ENCODE measurements at regions not wholly inside any gene's neighbourhood (a gene's known extent, or its start where the extent isn't known, plus 50 kb on each side); places are given as distances from the start of the nearest gene placed in this dataset.
A peak's percentile ranks its signal among the peaks of the same experiment; 100 is the strongest.

DNA sequence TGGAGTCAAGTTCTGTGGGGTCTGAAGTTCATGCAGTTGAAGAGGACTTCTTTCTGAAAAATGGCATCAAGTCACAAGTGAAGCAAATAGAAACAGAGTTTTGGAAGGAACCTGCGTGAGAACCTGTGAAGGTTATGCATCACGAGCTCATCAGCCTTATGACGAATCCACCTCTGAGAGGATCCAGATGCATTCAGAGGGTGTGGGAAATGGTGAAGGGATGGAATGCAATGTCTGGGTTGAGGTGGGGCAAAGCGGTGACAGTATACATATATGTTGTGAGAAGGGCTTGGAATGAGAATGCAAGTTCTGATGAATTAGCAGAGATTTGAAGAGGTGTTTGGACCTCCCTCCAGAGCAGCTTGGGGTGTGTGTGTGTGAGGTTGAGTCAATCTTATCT is 382.1 kb upstream of the TBL1XR1 start:
- DNase-seq = no peak

DNA sequence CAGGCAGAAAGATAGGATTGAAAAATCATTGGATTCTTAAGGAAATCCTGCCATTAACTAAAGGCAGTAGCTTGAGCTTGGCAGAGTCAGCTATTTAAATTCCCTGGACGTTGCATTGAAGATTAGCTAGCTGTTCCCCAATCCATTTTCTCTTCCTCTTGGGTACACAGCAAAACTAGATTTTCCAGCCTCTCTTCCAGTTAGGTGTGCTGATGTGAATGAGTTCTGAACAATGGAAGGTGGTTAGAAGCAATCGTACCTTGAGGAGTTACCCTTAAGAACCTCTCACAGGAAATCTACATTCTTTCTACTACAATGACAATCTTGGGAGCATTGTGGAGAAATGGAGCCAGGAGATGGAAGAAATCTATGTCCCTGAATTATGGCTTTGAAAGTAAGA is 383.2 kb upstream of the TBL1XR1 start:
- DNase-seq = no peak

DNA sequence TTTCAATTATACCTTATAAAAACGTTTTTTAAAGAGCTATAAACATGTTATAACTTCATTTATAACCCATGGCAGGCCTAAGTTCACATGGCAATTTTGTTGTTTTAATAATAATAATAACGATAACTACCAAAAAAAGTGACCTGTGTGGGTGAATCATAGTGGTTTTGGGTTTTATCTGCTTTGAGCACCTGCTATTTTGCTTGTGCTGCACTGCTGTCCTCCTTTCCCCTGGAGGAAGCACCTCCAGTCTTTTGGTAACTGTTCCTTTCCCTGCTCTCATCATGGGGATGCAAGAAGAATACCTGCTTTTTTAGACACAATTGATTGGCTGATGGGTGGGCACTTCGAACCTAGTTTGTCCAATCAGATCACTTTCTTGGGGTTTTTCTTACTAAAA is 388.0 kb upstream of the TBL1XR1 start:
- no peak for DNase-seq

DNA sequence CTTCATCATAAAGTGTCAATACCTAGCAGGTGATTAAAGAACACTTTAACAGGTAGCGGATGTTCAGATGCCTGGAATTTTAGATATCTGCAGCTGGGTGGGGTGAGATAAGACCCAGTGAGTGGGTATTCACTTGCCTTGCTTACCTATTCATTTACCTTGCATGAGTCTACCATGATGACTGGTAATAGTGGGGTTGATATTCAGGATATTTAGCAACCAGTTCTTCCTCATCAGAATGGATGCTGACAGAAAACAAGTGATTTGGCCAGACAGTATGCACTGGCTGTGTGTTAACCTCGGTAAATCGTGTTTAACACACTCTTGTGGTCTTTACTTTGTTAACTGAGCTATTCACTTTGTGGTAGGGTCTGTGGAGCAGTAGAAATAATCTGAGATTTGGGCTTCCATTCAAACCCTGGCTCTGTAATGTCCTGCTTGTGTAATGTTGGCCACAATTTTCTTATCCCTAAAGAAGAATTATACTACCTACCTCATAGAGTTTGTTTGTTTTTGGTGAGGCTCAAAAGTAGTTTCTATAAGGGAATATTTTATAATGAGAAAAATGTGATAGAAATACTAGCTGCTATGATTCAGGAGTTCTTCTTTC is 391.9 kb upstream of the TBL1XR1 start:
- no peak for DNase-seq

DNA sequence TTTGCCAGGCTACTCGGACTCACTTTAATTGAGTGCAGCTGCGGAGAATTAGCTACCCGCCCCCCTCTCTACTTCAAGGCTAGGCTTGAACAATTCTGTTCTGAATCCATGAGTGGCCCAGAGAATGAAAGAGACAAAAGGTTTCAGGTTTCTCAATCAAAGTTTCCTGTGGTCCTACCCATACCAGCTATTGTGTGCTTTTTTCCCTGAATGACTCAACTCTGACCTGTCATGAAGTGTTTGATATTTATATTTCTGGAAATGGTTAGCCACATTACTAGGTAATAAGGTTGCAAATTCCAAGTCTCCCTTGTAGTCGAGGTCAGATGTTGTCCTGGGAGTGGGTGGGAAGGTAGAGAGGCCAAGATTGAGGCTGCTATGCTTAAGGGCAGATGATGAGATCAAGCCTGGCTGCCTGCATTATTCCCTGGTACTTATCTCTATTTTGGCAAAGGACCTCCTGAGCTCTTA is 392.7 kb upstream of the TBL1XR1 start:
- DNase-seq = peak; percentile 99

DNA sequence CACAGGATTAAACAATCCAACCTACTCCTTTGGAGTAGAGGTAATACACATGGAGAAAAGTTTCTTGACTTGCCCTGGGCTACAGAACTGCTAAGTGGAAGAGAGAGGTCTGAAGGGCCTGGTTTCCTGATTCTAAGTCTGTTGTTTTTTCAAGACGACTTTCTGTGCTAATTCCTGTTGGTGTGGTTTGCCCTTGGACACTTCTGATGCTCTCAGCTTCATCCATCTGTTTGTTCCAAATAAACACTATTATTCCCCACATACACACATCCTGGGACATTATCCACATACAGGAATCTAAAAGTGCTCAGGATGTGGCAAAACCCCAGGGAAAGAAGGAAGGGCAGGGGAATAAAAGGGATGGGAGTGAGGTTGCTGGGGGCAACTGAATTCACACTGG is 393.5 kb upstream of the TBL1XR1 start:
- DNase-seq = no peak

DNA sequence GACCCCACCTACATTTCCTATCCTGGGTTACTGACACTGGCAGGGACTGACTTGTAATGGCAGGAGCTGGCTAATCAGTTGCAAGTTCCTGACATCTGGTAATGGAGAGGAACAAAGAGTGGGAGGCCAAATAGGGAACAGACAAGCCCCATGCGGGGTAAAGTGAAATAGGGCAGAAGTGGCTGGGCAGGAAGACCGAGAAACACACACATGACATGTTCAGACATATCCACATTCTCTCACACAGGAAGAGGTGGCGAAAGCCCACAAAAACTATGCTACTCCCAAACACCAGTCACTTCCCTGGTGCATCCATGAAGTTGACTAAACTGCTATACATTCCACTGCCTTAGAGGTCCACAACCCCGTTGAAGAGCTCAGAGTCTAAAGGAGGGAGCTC is 394.1 kb upstream of the TBL1XR1 start:
- no peak for DNase-seq

DNA sequence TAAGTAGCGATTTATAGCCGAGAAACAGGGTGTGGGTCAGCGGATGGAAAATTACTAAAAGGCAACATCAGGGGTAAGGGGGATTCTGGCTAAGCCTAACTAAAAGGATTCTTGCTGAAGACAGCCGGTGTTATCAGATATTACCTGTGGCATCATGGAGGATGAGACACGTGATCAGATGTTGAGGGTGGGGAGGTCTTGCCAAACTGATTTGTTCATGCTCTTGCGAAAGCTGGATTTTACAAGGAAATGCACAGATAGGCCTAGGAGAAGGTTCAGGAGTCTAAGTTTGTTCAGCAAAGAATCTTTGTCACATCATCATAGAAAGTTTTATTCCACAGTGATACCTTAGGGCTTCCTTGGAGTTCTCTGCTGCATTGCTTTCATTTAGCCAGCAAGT is 396.8 kb upstream of the TBL1XR1 start:
- no peak for DNase-seq

DNA sequence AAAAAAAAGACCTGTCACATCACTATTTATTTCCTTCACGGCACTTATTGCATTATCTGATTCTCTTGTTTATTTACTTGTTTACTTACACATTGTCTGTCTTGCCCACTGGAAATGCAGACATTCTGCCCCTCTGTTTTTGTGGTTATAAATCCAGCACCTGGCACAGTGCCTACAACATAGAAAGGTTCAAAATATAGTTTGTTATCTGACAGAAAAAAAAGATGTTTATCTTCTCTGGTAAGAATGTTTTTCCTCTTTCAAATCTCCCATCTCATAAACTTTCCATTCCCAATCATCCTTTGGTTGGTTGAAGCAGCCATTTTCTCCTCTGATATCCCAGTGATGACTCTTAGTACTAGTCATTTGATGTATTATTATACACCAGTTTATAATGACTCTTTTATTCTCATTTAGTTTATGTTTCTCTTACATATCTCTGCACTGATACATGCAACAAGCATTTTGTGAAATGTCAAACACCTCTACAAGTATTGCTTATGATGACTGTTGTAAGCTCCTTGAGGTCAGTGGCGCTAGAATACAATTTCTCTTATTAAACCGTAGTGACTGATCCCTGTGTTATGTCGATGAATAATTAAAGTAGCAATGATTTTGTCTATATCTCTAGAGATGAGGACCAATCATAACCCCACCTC is 398.4 kb upstream of the TBL1XR1 start:
- DNase-seq = no peak

DNA sequence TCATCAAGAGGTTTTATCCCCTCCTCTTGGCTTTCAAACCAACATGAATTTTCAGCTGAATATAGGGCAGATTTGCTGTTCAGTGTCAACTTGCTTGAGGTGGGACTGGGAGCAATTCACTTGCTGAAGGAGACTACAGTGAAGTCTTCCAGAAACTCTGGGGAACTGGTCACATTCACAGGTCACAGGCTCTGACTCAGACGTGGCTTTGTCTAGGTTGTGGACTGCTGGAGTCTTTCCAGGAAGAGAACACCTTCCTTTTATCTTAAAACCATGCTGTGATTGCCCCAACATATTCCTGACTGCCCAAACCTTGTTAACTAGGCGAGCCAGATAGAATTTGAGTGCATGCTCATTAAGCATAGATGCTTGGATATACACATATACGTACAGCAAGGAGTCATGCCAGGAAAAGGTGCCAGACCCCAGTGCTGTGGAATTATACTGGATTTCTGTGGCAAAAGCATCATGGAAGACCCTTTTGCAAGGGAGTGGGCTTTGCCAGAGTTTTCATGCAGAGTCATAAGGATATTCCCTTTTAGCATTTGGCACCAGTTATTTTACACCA is 399.1 kb upstream of the TBL1XR1 start:
- DNase-seq = peak; percentile 64

DNA sequence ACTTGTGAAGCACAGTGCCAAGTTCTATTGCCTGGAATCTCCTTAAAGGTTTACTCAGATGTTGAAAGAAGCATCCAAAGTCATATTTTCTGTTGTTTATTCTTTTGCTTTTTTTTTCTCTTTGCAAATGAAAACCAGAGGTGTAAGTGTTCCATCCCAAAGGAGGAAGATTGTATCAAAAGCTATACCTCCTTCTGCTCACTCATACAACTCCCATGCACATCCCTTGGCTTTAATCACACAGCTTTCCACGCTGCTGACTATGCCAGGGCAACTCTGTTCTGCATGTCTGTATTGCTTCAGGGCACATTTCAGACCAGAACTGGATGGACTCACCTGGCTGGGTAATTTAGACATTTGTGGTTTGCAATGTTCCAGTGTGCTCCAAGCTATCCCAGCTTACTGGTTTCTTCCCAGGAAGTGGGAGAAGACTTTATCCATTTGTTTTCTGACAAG is 399.6 kb upstream of the TBL1XR1 start:
- peak; percentile 62 for DNase-seq

DNA sequence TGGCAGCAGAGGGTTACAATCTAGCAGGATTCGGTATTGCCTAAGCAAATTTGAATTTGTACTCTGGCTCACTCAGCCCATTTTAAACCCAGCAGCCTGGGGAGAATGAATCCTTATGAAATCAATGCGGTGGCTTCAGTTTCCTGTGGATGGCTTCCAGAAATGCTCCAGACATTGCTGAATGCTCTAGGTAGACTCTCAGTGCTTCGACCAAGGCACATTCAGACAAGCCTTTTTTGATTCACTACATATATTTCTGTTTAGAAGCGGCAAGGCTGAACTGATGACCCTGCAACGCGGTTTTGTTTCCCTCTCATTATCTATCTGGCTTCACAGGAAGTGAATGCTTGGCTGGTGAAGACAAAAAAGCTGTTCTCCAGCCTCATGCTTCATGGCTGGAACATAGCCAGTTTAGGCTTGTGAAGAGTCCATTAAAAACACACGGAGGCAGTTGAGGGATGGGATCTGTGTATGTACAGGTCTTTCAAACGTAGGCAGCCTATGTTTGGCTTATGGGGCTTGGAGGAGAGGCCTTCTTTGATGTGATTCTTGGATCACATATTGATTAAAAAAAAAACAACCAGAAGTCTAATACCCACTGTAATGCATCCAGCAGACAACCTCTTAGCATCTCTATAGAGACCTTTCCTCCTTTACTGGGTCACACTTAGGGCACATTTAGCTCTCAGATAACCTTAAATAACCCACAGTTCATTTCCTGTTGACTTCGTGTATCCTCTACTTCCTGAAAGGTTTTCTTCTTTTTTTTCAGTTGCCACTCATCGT is 400.2 kb upstream of the TBL1XR1 start:
- DNase-seq = peak; percentile 84

DNA sequence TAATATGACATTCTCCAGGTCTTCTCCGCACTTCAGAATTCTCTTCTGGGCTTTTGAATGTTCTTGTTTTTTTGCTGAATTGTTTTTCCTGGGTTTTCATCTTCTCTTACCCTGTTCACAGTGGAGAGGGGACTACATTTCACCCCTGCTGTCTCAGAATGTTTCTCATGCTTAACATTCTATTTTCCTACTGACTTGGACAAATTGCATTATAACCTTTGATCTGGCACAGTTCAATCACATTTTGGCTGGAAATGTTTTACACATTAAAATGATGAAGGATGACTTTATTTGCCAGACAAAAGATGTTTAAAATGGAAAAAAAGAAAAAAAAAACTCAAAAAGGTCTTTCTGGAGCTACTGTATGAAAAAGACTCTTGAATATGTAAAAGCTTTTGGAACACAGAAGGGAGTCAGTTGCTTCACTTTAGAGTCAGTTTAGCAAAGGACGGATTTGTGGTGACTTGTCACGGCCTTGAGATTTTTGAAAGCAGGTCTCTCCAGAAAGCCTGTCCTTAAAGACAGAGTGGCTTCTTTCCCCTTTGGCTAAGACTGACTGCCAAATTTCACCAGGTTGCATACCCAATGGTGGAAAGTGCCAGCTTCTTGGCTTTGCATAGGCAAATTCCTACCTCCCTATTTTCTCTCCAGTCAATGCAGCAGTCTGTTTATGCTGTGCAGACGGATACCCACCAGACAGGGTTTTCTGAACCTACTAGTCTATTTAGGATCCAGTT is 401.0 kb upstream of the TBL1XR1 start:
- DNase-seq = peak; percentile 44

DNA sequence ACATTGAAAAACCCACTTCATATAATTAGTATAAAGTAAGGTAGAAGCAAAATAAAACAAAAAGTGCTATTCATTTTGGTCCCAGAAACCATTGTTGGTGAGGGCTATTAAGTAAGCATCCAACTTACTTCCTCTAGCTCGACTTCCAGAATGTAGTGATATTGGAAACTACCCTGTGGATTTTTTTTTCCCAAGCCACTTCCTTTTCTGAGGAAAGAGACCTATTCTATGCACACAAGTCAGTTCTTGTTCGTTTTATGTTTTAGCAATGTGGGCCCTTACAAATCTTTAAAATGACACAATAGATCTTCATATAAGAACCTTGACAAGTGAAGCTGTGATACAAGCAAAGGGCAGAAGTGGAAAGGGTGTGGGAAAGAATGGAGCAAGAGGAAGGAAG is 402.0 kb upstream of the TBL1XR1 start:
- DNase-seq = no peak

DNA sequence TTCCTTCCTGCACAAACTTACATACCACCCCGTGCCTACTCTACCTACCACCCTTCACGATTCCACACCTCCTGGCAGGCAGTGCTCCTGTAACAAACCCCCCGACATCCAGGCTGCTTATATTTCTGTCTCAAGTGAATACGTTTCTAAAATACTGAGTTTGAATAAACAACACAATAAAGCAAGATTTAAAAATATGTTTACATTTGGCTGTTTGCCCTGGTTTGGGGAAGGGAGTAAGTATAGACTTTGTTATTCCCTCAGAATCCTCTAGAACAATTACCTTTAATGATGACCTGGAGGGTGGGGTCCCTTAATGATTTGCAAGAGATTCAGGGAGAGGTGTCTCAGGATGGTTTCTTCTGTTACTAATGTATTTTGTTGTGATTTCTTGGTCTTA is 402.6 kb upstream of the TBL1XR1 start:
- no peak for DNase-seq

DNA sequence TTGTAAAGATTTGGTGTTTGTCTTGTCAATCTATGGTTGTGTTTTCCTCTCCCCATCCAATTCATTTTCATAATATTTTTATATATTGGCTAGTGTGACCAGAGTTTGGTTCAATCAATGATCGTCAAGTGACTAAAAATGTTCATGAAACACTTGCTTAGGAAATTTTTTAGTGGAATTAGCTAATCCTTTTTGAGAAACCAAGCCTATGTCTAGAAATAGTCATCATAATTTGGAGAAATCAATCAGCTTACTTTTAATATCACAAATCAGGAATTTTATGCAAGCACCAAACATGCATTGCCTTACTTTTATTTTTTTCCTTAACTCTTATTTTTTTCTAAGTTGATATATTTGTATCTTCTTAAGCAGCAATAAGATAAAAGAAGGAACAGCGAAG is 403.1 kb upstream of the TBL1XR1 start:
- no peak for DNase-seq

DNA sequence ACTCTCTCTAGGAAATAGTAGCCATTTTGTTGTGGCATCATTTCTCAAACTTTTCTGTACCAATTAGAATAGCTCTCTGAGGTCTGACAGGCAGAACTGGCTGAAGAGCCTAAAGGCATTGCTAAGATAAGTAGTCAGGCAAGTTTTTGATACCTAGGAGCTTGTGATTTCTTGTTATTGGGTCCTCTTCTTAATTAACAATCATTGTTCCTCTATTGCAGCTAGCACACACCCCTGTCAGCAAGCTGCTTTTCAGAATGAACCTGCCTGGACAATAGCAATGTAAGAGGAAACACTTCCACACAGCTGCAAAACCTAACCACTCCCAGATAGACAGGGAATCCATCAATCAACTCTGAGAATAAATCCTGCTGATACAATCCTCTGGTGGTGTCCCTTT is 403.9 kb upstream of the TBL1XR1 start:
- DNase-seq = no peak

DNA sequence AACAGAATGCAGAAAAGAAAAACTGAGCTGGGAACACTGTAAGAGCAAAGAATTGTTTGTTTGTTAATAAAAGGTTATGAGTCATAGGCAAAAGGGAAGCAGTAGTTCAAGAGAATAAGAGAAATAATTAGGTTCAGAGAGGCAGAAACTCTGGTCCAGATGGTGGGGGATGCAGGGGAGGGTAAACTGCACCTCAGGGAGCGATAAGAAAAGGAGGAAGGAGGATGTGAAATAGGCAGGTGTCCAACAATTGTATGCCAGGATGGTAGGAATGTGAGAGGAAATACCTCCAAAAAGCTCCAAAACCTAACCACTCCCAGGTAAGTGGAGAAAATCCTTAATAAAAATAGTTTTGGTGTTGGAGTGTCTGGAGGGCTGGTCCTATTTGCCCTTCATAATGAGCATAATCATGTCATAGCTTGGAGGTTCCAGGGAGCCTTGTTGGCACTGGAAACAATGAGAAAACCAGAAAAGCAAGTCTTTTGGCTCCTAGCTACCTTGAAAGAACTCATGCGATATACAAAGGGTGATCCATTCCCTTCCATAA is 405.4 kb upstream of the TBL1XR1 start:
- peak; percentile 15 for DNase-seq

DNA sequence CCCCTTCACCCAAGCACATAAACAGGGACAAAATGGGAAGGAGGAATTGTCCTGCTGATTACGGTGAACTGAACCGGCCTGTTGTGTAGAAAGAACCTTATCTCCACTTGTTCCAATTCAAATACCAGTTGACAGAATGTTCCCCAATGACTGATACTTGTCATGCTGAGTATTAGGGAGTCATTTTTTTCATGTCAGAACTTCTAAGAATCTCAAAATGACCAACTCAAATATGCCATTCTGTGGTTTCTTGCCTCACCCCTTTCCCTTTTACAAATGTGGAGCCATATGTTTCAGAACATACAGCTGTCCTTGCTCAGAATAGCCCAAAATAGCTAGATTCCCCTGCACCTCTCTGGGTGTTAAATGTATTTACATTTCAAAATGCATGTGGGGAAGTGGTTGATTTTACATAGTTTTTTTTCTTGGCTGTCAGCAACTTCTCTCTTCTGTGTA is 405.9 kb upstream of the TBL1XR1 start:
- DNase-seq = no peak

DNA sequence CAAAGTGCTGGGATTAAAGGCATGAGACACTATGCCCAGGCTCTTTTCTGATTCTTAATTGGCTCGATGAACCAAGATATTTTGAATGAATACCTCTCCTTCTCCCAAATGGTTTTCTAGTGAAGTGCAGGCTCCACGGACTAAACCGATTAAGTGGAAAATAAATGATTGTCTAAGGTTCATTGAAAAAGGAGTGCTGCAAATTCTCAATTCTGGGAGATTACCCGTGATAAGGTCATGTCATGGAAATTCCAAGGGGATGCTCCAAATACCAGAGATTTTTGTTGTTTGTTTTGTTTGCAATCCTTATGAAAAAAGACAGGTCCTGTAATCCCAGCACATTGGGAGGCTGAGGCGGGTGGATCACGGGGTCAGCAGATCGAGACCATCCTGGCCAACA is 406.9 kb upstream of the TBL1XR1 start:
- peak; percentile 39 for DNase-seq

DNA sequence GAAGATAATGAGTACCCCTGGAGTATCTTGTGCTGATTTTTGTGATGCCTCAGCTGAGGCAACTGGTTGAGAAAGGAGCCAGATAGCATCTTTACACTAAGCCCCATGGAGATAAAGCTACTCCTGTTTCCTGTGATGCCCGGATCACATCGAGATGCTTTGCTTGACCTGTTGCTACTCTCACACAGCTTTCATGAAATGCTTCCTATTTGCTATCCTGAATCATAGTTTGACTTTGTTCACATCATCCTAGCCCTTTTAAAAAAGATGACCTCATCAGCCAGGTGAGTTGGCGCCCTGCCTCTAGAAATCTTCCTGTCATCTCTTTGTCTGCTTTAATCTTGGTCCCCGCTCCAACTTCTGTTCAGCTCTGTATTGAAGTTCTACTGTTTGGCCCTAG is 409.6 kb upstream of the TBL1XR1 start:
- no peak for DNase-seq

DNA sequence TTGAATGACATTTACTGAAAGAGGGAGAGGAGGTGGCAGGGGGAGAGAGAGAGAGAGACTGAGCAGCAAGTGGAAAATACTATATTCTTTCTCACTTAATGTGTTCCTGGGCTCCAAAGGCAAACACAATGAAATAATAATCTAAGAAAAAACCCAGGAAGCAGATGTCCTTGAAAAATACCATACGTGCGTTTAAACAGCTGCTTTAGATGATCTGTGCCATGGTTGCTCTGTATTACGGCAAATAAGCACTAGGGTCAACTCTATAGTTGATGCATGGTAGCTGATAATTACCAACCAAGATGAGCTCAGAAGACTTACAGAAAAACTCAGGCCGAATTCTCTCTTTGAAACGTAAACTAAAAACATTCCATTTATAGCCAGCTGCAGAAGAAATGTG is 410.3 kb upstream of the TBL1XR1 start:
- no peak for DNase-seq

DNA sequence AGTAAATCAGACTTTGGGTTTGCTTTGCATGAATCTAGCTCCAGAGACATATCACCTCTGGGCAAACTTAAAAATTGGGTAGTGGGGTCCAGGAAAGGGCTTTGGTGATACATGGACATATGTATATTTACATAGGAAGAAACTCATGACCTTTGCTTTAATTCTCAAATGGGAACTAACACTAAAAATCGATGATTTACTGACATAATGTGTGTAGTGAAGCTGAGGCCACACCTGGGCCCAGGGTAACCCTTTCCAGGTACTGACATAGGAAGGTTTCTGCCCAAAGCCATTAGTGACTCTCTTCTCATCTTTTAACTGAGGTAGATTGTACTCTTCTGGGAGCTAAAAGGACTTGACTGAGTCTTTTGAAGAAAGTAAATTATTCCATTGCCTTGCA is 411.2 kb upstream of the TBL1XR1 start:
- no peak for DNase-seq
